GM13977 (cell line): ENCODE measurements at regions not wholly inside any gene's neighbourhood (a gene's known extent, or its start where the extent isn't known, plus 50 kb on each side); places are given as distances from the start of the nearest gene placed in this dataset.

ENCODE experiments used
- DNase-seq: peaks from one replicate; pipeline ENCODE4 v3.0.0; 2012; ENCODE audit warnings: low spot score
- CTCF ChIP-seq: IDR thresholded peaks from 2 replicates; pipeline ENCODE4 v1.5.1; 2012; ENCODE audit warnings: mild to moderate bottlenecking, control low read depth; ENCODE audit not compliant: insufficient read depth; ENCODE audit errors: extremely low read depth, missing control alignments
- in situ Hi-C: fragments of 300-500 bp; cut with MboI; formaldehyde crosslinking; loops from one replicate; pipeline ENCODE4 v1.12.0; 2022; ENCODE audit warnings: low sequenced_read_pairs, low pct_unique_long_range_greater_than_20kb, mixed read lengths, inconsistent platforms; ENCODE audit not compliant: unreplicated experiment

GRCh38 chr2:21920721-21921120 lies 797.0 kb downstream of the TDRD15 start:
- in situ Hi-C loops: no loop called here
- no peak for DNase-seq
- TF ChIP-seq CTCF: no peak

- TF ChIP-seq CTCF: no peak
- in situ Hi-C loops: no loop called here
- peak; percentile 8 for DNase-seq
Measured at GRCh38 chr2:21924640-21925285, 801.0 kb downstream of the TDRD15 start.

- in situ Hi-C loops: no loop called here
- DNase-seq: no peak
- no peak for TF ChIP-seq CTCF
Measured at GRCh38 chr2:21928292-21928691, 804.5 kb downstream of the TDRD15 start.

GRCh38 chr2:21930226-21930625 lies 806.5 kb downstream of the TDRD15 start:
- no peak for TF ChIP-seq CTCF
- in situ Hi-C loops: no loop called here
- no peak for DNase-seq

- in situ Hi-C loops: no loop called here
- no peak for DNase-seq
- no peak for TF ChIP-seq CTCF
Measured at GRCh38 chr2:21939967-21940366, 816.2 kb downstream of the TDRD15 start.

GRCh38 chr2:21944536-21944935 lies 820.8 kb downstream of the TDRD15 start:
- TF ChIP-seq CTCF: no peak
- in situ Hi-C loops: no loop called here
- no peak for DNase-seq

GRCh38 chr2:21945658-21946057 lies 821.9 kb downstream of the TDRD15 start:
- no peak for DNase-seq
- in situ Hi-C loops: no loop called here
- no peak for TF ChIP-seq CTCF
